HCT116 (cell line): ENCODE measurements at regions not wholly inside any gene's neighbourhood (a gene's known extent, or its start where the extent isn't known, plus 50 kb on each side); places are given as distances from the start of the nearest gene placed in this dataset.

ENCODE experiments used
- ATAC-seq: fragments of 200-7000 bp; cut with Tn5 transposase; 2 replicates; pipeline ENCODE4 v1.9.1; 2020; ENCODE audit warnings: mild to moderate bottlenecking, moderate library complexity
- BruUV-seq: library from RNA; stranded (reverse); fragments of 400-500 nt; replicated peaks from 2 replicates; lab custom pipeline; 2021; lab: Mats Ljungman, UMichigan
- CTCF ChIA-PET: fragments of 300-600 bp; sonication (Branson Sonifier 250); formaldehyde crosslinking; loops from one replicate; lab custom pipeline; 2021; ENCODE audit warnings: antibody characterized with exemption; lab: Charles Lee
- POLR2A ChIA-PET: fragments of 300-600, 350-600 bp; sonication (Branson Sonifier 250); formaldehyde crosslinking; loops from one replicate; lab custom pipeline; 2021; ENCODE audit warnings: antibody characterized with exemption; lab: Charles Lee
- RAD21 ChIA-PET, 2 experiments: fragments of 300-600 bp; sonication (Branson Sonifier 250); formaldehyde crosslinking; loops; one replicate each; lab custom pipeline; 2023; ENCODE audit warnings: low total read pairs in 2 of 2; ENCODE audit not compliant: uncharacterized antibody in 2 of 2, unreplicated experiment in 2 of 2, low non-redundant PET in 1 of 2; lab: Charles Lee
- DNase-seq: peaks from one replicate; pipeline ENCODE4 v3.0.0-alpha.2; 2010; ENCODE audit warnings: low read depth, low spot score
- H2AFZ ChIP-seq: fragments of 200-600 bp; shearing (Covaris generic), sonication (generic); 2 replicates; pipeline ENCODE4 v1.6.1; 2017; ENCODE audit warnings: low read depth, mixed run types, mixed read lengths, antibody characterized with exemption, low read length; ENCODE audit not compliant: poor library complexity, severe bottlenecking
- H3K27ac ChIP-seq: 2 replicates; pipeline ENCODE4 v1.5.1; 2012; ENCODE audit warnings: low read depth, low read length
- H3K27me3 ChIP-seq: fragments of 200-600 bp; sonication (generic); 2 replicates; pipeline ENCODE4 v1.6.1; 2016; ENCODE audit warnings: mixed run types, low read length, mixed read lengths; ENCODE audit not compliant: insufficient read depth
- H3K36me3 ChIP-seq, 2 experiments: fragments of 200-500 bp in 1 of 2; fragments of 200-600 bp in 1 of 2; sonication (Bioruptor generic) in 1 of 2; sonication (generic) in 1 of 2; 2 replicates each; pipeline versions ENCODE4 v1.5.1 to v1.6.1; 2014 to 2016; ENCODE audit warnings: low read length in 2 of 2, inconsistent platforms in 1 of 2, mixed read lengths in 1 of 2, mixed run types in 1 of 2; ENCODE audit not compliant: insufficient read depth in 2 of 2, control insufficient read depth in 1 of 2
- H3K4me1 ChIP-seq, 2 experiments: fragments of 200-600 bp in 1 of 2; sonication (generic) in 1 of 2; 2 replicates each; pipeline versions ENCODE4 v1.5.1 to v1.6.1; 2012 to 2017; ENCODE audit warnings: low read length in 2 of 2, inconsistent platforms in 1 of 2, mild to moderate bottlenecking in 1 of 2, mixed read lengths in 1 of 2, mixed run types in 1 of 2, moderate library complexity in 1 of 2; ENCODE audit not compliant: insufficient read depth in 2 of 2, control insufficient read depth in 1 of 2
- H3K4me2 ChIP-seq: fragments of 200-600 bp; sonication (generic); 2 replicates; pipeline ENCODE4 v1.6.1; 2017; ENCODE audit warnings: mixed run types, low read length, mixed read lengths
- H3K4me3 ChIP-seq, 2 experiments: fragments of 200-600 bp in 1 of 2; sonication (generic) in 1 of 2; replicated peaks in 1 of 2; 2 replicates each; pipeline ENCODE4 v1.5.1; 2011 to 2016; ENCODE audit warnings: low read length in 2 of 2, control low read depth in 1 of 2, low read depth in 1 of 2, mild to moderate bottlenecking in 1 of 2, mixed read lengths in 1 of 2, mixed run types in 1 of 2
- H3K79me2 ChIP-seq: fragments of 200-600 bp; sonication (generic); 2 replicates; pipeline ENCODE4 v1.6.1; 2017; ENCODE audit warnings: mild to moderate bottlenecking, mixed run types, low read length, moderate library complexity, mixed read lengths; ENCODE audit not compliant: insufficient read depth
- H3K9ac ChIP-seq: fragments of 200-600 bp; sonication (generic); 2 replicates; pipeline ENCODE4 v1.6.1; 2016; ENCODE audit warnings: low read length, mixed read lengths
- H3K9me2 ChIP-seq: fragments of 200-600 bp; sonication (generic), shearing (Covaris generic); 2 replicates; pipeline ENCODE4 v1.6.1; 2017; ENCODE audit warnings: mixed run types, mild to moderate bottlenecking, moderate library complexity; ENCODE audit not compliant: insufficient read depth
- H3K9me3 ChIP-seq, 2 experiments: fragments of 200-500 bp in 1 of 2; fragments of 200-600 bp in 1 of 2; sonication (Bioruptor generic) in 1 of 2; sonication (generic) in 1 of 2; 2 replicates each; pipeline ENCODE4 v1.6.1; 2014 to 2017; ENCODE audit warnings: low read length in 2 of 2, mixed read lengths in 2 of 2, inconsistent platforms in 1 of 2, low read depth in 1 of 2, mild to moderate bottlenecking in 1 of 2, mixed run types in 1 of 2, moderate library complexity in 1 of 2; ENCODE audit not compliant: control insufficient read depth in 1 of 2, insufficient read depth in 1 of 2
- H4K20me1 ChIP-seq: fragments of 200-600 bp; sonication (generic), shearing (Covaris generic); 2 replicates; pipeline ENCODE4 v1.6.1; 2017; ENCODE audit warnings: mixed run types, mild to moderate bottlenecking, moderate library complexity; ENCODE audit not compliant: insufficient read depth
- CBX3 ChIP-seq: IDR thresholded peaks from 2 replicates; pipeline ENCODE4 v1.6.1; 2012; ENCODE audit warnings: low read depth
- ELF1 ChIP-seq: IDR thresholded peaks from 2 replicates; pipeline ENCODE4 v1.6.1; 2012; ENCODE audit warnings: low read depth, borderline replicate concordance
- EZH2 ChIP-seq: fragments of 200-600 bp; sonication (generic); IDR thresholded peaks from 2 replicates; pipeline ENCODE4 v1.6.1; 2017; ENCODE audit warnings: antibody characterized with exemption, mixed run types
- EZH2phosphoT487 ChIP-seq: fragments of 200-600 bp; IDR thresholded peaks from 2 replicates; pipeline ENCODE4 v1.6.1; 2018; ENCODE audit warnings: antibody characterized with exemption, borderline replicate concordance
- FOSL1 ChIP-seq: IDR thresholded peaks from 2 replicates; pipeline ENCODE4 v1.6.1; 2012; ENCODE audit warnings: low read depth
- POLR2A ChIP-seq: IDR thresholded peaks from 2 replicates; pipeline ENCODE4 v1.7.0; 2011; ENCODE audit warnings: borderline replicate concordance; ENCODE audit not compliant: insufficient read depth, insufficient read length; ENCODE audit errors: extremely low read depth
- POLR2AphosphoS5 ChIP-seq: IDR thresholded peaks from 2 replicates; pipeline ENCODE4 v1.6.1; 2011; ENCODE audit warnings: mild to moderate bottlenecking, low read depth, low read length, moderate library complexity
- RAD21 ChIP-seq: IDR thresholded peaks from 2 replicates; pipeline ENCODE4 v1.6.1; 2012; ENCODE audit warnings: low read depth, mild to moderate bottlenecking
- SIN3A ChIP-seq: IDR thresholded peaks from 2 replicates; pipeline ENCODE4 v1.6.1; 2012; ENCODE audit warnings: low read depth
- SP1 ChIP-seq: IDR thresholded peaks from 2 replicates; pipeline ENCODE4 v1.6.1; 2012; ENCODE audit warnings: low read depth
- SRF ChIP-seq: IDR thresholded peaks from 2 replicates; pipeline ENCODE4 v1.6.1; 2012; ENCODE audit warnings: low read depth
- TCF7L2 ChIP-seq: IDR thresholded peaks from 2 replicates; pipeline ENCODE4 v1.7.0; 2011; ENCODE audit warnings: borderline replicate concordance, inconsistent platforms; ENCODE audit not compliant: insufficient read depth, insufficient read length; ENCODE audit errors: extremely low read depth
- ZFX ChIP-seq: fragments of 450-650 bp; IDR thresholded peaks from 2 replicates; pipeline ENCODE4 v1.6.1; 2017
- ZNF274 ChIP-seq: fragments of 200-500 bp; sonication (Bioruptor generic); IDR thresholded peaks from 2 replicates; pipeline ENCODE4 v1.6.1; 2014; ENCODE audit warnings: mild to moderate bottlenecking, low read depth, low read length, inconsistent platforms
- intact Hi-C: fragments of 100-400 bp; cut with micrococcal nuclease; formaldehyde crosslinking; loops from 2 replicates; pipeline ENCODE4 v1.10.0; 2022
- TF ChIP-seq, protein P1 (sequence below): IDR thresholded peaks from 2 replicates; pipeline ENCODE4 v1.6.1; 2012
- TF ChIP-seq, protein P2 (sequence below): IDR thresholded peaks from 2 replicates; pipeline ENCODE4 v1.6.1; 2011; ENCODE audit warnings: mild to moderate bottlenecking, low read length, moderate library complexity; ENCODE audit not compliant: insufficient replicate concordance; ENCODE audit errors: extremely low read depth

DNA sequence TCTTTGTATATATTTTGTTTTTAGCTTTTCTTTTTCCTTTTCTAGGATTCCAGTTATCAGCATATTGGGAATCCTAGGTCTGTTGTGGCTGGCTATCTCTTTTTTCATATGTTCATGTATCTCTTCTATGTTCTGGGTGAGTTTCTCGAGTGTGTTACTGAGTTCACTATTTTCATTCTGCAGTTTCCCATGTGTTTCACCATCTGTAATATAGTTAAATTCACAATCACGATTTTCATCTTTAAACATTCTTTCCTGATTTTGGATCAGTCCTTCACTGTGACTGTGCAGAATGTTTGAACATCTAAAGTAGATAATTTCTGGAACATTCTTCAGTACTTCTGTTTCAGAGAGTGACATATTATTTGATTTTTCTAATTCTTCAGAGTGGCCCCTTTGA, 862.1 kb downstream of the OLFM4 start:
- Histone ChIP-seq H2AFZ (no peak overlapping the region), H3K4me3 (no peak overlapping the region), H3K9me3 (peaks cover 3 to 16% of the 10 kb centered on the region in 2 experiments; a peak in 2 of 4 replicates), H3K27ac (no peak overlapping the region), H3K27me3 (no peaks in the 10 kb centered on the region), H3K9me2 (no peaks in the 10 kb centered on the region), H3K9ac (no peak overlapping the region), H4K20me1 (no peaks in the 10 kb centered on the region), H3K4me2 (no peak overlapping the region), H3K36me3 (no peaks in the 10 kb centered on the region), H3K79me2 (no peaks in the 10 kb centered on the region), H3K4me1 (no peaks in the 10 kb centered on the region)
- CTCF ChIA-PET = no interaction called here
- POLR2A ChIA-PET = no interaction called here
- intact Hi-C loops = no loop called here
- no TSS peak for BruUV-seq
- RAD21 ChIA-PET = no interaction called here
- ATAC-seq (no peak), DNase-seq (no peak)
- TF ChIP-seq SRF (no peak), POLR2AphosphoS5 (no peak), FOSL1 (no peak), SP1 (no peak), RAD21 (no peak), ZFX (no peak), EZH2 (no peak), CBX3 (no peak), ELF1 (no peak), SIN3A (no peak), ZNF274 (no peak), TCF7L2 (no peak), EZH2phosphoT487 (no peak), POLR2A (no peak)
- TF ChIP-seq, protein P1, sequence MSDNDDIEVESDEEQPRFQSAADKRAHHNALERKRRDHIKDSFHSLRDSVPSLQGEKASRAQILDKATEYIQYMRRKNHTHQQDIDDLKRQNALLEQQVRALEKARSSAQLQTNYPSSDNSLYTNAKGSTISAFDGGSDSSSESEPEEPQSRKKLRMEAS = no peak
- TF ChIP-seq, protein P2, sequence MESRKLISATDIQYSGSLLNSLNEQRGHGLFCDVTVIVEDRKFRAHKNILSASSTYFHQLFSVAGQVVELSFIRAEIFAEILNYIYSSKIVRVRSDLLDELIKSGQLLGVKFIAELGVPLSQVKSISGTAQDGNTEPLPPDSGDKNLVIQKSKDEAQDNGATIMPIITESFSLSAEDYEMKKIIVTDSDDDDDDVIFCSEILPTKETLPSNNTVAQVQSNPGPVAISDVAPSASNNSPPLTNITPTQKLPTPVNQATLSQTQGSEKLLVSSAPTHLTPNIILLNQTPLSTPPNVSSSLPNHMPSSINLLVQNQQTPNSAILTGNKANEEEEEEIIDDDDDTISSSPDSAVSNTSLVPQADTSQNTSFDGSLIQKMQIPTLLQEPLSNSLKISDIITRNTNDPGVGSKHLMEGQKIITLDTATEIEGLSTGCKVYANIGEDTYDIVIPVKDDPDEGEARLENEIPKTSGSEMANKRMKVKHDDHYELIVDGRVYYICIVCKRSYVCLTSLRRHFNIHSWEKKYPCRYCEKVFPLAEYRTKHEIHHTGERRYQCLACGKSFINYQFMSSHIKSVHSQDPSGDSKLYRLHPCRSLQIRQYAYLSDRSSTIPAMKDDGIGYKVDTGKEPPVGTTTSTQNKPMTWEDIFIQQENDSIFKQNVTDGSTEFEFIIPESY = no peak
